PC-9 (cell line): ENCODE measurements at regions not wholly inside any gene's neighbourhood (a gene's known extent, or its start where the extent isn't known, plus 50 kb on each side); places are given as distances from the start of the nearest gene placed in this dataset.

Source experiments
- EZH2 ChIP-seq: fragments of 200-600 bp; sonication (generic); IDR thresholded peaks from 2 replicates; pipeline ENCODE4 v1.8.0; 2017; ENCODE audit warnings: antibody characterized with exemption, low read depth
- TF ChIP-seq, protein P1 (sequence below): fragments of 200-600 bp; sonication (generic); conservative IDR thresholded peaks from 2 replicates; pipeline ENCODE4 v1.6.1; 2017; ENCODE audit warnings: mixed run types, antibody characterized with exemption, mild to moderate bottlenecking, moderate library complexity

DNA sequence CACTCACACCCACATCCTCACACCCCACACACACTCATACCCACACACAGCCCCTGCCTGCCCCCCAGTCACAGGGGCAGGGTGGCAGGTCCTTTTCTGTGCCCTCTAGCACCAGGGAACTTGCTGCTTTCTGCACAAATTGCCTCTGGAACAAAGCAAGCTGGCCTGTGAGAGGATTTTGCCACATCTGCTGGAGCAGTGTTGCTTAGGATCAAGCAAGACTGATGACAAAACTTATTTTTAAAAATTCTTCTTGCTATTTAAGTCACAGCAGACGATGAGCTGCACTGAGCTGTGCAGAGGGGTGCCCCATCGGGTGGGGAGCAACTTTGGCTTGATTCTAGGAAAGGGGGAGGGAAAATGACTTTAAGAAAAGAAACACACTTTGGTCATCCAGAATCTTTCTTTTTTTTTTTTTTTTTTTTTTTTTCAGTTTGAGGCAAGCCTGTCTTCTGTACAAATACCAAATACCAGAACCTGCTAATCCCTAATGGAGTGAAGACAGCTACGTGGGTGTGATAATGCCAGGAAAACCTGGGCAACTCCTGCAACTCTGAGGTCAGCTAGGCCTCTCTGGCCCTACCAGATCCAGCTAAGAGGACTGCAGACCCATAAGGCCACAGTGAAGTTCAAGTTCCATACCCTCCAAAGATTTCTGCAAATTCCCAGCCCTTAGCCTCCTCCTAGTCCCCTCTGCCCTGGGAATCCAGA is 195.3 kb downstream of the ABHD5 start:
- TF ChIP-seq, protein P1, sequence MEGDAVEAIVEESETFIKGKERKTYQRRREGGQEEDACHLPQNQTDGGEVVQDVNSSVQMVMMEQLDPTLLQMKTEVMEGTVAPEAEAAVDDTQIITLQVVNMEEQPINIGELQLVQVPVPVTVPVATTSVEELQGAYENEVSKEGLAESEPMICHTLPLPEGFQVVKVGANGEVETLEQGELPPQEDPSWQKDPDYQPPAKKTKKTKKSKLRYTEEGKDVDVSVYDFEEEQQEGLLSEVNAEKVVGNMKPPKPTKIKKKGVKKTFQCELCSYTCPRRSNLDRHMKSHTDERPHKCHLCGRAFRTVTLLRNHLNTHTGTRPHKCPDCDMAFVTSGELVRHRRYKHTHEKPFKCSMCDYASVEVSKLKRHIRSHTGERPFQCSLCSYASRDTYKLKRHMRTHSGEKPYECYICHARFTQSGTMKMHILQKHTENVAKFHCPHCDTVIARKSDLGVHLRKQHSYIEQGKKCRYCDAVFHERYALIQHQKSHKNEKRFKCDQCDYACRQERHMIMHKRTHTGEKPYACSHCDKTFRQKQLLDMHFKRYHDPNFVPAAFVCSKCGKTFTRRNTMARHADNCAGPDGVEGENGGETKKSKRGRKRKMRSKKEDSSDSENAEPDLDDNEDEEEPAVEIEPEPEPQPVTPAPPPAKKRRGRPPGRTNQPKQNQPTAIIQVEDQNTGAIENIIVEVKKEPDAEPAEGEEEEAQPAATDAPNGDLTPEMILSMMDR: no peak
- TF ChIP-seq EZH2: no peak
